GM12891 (cell line): ENCODE measurements at regions not wholly inside any gene's neighbourhood (a gene's known extent, or its start where the extent isn't known, plus 50 kb on each side); places are given as distances from the start of the nearest gene placed in this dataset.

Experiments used
- DNase-seq: peaks from one replicate; pipeline ENCODE4 v3.0.0; 2011; ENCODE audit warnings: low spot score; ENCODE audit not compliant: insufficient read length
- FAIRE-seq: peaks from 2 replicates; lab custom pipeline; 2011; peaks lifted over from hg19 to GRCh38; lab: Jason Lieb, UNC
- PAX5 ChIP-seq: IDR thresholded peaks from 2 replicates; pipeline ENCODE4 v1.6.1; 2011; ENCODE audit warnings: low read length, moderate library complexity, mild to moderate bottlenecking; ENCODE audit not compliant: insufficient read depth, severe bottlenecking
- POLR2A ChIP-seq: IDR thresholded peaks from 2 replicates; pipeline ENCODE4 v1.6.1; 2011; ENCODE audit warnings: low read depth, low read length, control low read depth
- POLR2AphosphoS5 ChIP-seq: IDR thresholded peaks from 2 replicates; pipeline ENCODE4 v1.6.1; 2011; ENCODE audit warnings: low read depth, low read length, control low read depth
- POU2F2 ChIP-seq: IDR thresholded peaks from 2 replicates; pipeline ENCODE4 v1.6.1; 2011; ENCODE audit warnings: low read depth, mild to moderate bottlenecking, control low read depth, low read length, moderate library complexity
- SPI1 ChIP-seq: IDR thresholded peaks from 2 replicates; pipeline ENCODE4 v1.6.1; 2011; ENCODE audit warnings: low read depth, low read length, control low read depth
- TAF1 ChIP-seq: IDR thresholded peaks from 2 replicates; pipeline ENCODE4 v1.6.1; 2011; ENCODE audit warnings: low read depth, low read length, control low read depth

GRCh38 chr12:112716099-112717093 lies 75.2 kb upstream of the RPH3A start:
- FAIRE-seq, result no peak
- no peak for DNase-seq

GRCh38 chr12:112728864-112729263 lies 62.7 kb upstream of the RPH3A start:
- TF ChIP-seq POLR2A, result no peak
- TF ChIP-seq POU2F2, result no peak
- no peak for TF ChIP-seq PAX5
- no peak for TF ChIP-seq TAF1
- no peak for TF ChIP-seq POLR2AphosphoS5
- TF ChIP-seq SPI1, result no peak
- DNase-seq, result no peak
- FAIRE-seq, result no peak

More at GRCh38 chr12:112716099-112717093, 75.2 kb upstream of the RPH3A start:
- TF ChIP-seq PAX5 (no peak), SPI1 (no peak), TAF1 (no peak), POLR2AphosphoS5 (no peak), POLR2A (no peak), POU2F2 (no peak)

- no peak for TF ChIP-seq POLR2A
- TF ChIP-seq PAX5, result no peak
- TF ChIP-seq SPI1, result no peak
- TF ChIP-seq TAF1, result no peak
- no peak for TF ChIP-seq POLR2AphosphoS5
- TF ChIP-seq POU2F2, result no peak
- no peak for DNase-seq
- no peak for FAIRE-seq
Measured at GRCh38 chr12:112734859-112735695, 56.5 kb upstream of the RPH3A start.

GRCh38 chr12:112738531-112738930 lies 53.0 kb upstream of the RPH3A start:
- no peak for FAIRE-seq
- DNase-seq, result no peak

GRCh38 chr12:112740387-112740934 lies 51.1 kb upstream of the RPH3A start:
- no peak for DNase-seq
- TF ChIP-seq POLR2A (no peak), TAF1 (no peak), POU2F2 (no peak), POLR2AphosphoS5 (no peak), SPI1 (no peak), PAX5 (no peak)
- FAIRE-seq, result no peak

More at GRCh38 chr12:112738531-112738930, 53.0 kb upstream of the RPH3A start:
- TF ChIP-seq SPI1 (no peak), POU2F2 (no peak)

GRCh38 chr12:112741106-112741505 lies 50.4 kb upstream of the RPH3A start:
- no peak for DNase-seq
- no peak for FAIRE-seq
- TF ChIP-seq POLR2AphosphoS5 (no peak), POU2F2 (no peak), TAF1 (no peak), SPI1 (no peak), PAX5 (no peak), POLR2A (no peak)
